Femur (tissue), 1 donor: ENCODE measurements at regions not wholly inside any gene's neighbourhood (a gene's known extent, or its start where the extent isn't known, plus 50 kb on each side); places are given as distances from the start of the nearest gene placed in this dataset.
"Not testable (repeated sequence)": the region's sequence is repeated elsewhere in the genome, so short reads cannot be mapped to it uniquely, and the experiment has no call there.

Source experiments
- DNase-seq: peaks from one replicate; pipeline ENCODE4 v3.0.0-alpha.2; 2017

DNA sequence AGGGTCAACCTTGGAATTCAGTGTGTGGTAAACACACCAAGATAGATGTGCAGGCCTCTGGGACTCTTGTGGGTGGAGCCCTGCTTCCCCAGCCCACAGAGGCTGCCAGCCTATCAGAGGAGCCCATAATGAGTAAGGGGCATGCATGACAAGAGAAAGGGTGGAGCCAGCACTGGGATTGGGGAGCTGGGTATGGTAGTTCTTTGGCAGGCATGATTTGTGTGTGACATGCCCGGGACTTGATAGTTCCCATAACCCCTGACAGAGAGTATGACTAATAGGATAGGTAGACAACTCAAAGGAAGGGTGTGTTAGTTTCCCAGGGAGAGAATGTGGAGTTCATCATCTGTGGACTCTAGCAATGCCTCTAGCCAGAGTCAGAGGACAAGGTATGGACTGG lies 143.0 kb downstream of the EMP1 start:
- no peak for DNase-seq

DNA sequence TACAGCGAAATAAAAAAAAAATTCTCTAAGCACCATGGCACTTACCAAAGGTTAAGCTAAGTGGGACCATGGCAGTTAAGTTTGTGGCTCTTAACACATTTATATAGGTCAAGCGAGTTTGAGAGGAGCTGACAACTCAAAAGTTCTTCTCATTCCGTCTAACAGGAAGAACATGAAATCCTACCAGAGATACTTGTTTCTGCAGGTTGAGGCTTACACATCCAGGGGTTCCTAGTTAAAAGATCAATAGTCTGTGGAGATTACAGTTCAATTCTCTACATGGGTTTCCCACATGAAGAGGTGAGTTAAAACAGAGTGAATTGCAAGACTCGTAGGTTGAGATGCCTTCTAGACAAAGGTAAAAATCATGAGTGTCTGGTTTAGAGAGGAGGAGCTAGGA lies 142.6 kb downstream of the EMP1 start:
- DNase-seq: no peak

DNA sequence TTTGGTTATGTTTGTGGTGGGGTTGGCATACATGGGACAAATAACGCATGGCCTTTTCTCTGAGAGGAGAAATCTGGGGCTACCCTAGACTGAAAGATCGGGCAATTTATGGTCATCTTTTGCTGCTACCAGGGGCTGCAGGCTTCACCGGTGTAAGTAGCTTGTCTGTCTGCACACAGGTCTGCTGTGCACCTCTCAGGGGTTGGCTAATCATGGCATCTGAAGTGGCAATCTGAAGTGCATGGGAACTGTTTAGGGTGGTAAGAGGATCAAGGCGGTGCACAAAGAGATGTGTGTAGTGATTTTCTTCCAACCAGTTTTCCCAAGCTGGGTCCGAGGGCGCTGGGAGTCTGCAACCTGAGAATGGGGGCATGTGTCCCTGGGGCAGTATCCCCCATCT lies 141.3 kb downstream of the EMP1 start:
- no peak for DNase-seq

DNA sequence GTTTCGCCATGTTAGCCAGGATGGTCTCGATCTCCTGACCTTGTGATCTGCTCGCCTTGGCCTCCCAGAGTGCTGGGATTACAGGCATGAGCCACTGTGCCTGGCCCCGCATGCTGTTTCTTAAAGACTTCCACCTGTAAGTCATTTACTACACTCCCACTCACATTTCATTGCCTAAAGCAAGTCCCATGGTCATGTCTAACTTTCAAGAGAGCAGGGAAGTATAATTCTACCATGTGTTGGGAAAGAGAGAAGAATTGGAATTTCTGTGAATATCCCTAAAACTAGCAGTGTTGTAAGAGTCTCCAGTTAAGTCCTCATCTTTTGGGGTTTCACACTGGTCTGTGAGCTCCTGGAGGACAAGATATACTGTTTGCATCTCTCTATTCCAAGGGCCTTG lies 139.7 kb downstream of the EMP1 start:
- DNase-seq: no peak

DNA sequence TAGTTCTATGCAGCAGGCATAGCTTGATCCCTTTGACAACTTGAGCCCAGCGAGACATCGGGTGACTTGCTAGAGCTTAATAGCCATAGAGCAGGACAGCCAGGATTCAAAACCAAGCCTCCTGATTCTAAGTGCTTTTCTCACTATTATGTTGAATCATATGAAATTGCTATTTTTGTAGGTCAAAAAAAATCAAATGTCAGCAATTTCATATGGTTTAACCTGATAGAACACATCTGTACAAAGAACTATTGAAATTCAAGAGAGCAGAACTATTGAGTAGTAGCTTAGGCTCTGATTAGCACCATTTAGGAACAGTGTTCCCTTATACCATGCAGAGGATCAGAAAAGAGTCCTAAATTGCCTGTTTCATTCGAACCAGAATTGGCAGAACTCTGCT lies 132.0 kb downstream of the EMP1 start:
- no peak for DNase-seq

DNA sequence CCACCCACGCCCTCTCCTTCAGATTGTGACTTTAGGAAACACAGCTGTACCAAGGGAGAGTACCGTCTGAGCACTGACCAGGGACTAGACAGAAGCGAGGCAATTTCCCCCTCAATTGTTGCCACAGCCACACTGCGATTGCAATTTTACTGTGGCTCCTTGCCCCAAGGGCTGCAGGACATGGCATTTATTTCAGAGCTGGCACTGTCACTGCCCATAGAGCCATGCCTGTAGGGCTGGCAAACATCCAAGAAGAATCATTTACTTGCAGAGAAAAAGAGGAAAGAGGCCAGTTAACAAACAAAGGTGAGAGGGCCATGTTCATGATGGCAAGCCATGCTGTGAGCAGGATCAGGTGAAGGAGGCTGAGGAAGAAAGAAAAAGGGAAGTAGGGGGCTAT lies 129.6 kb downstream of the EMP1 start:
- no peak for DNase-seq

DNA sequence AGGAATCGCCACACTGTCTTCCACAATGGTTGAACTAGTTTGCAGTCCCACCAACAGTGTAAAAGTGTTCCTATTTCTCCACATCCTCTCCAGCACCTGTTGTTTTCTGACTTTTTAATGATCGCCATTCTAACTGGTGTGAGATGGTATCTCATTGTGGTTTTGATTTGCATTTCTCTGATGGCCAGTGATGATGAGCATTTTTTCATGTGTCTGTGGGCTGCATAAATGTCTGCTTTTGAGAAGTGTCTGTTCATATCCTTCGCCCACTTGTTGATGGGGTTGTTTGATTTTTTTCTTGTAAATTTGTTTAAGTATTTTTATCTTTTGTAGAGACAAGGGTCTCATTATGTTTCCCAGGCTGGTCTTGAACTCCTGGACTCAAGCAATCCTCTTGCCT lies 128.5 kb downstream of the EMP1 start:
- DNase-seq: not testable (repeated sequence)

DNA sequence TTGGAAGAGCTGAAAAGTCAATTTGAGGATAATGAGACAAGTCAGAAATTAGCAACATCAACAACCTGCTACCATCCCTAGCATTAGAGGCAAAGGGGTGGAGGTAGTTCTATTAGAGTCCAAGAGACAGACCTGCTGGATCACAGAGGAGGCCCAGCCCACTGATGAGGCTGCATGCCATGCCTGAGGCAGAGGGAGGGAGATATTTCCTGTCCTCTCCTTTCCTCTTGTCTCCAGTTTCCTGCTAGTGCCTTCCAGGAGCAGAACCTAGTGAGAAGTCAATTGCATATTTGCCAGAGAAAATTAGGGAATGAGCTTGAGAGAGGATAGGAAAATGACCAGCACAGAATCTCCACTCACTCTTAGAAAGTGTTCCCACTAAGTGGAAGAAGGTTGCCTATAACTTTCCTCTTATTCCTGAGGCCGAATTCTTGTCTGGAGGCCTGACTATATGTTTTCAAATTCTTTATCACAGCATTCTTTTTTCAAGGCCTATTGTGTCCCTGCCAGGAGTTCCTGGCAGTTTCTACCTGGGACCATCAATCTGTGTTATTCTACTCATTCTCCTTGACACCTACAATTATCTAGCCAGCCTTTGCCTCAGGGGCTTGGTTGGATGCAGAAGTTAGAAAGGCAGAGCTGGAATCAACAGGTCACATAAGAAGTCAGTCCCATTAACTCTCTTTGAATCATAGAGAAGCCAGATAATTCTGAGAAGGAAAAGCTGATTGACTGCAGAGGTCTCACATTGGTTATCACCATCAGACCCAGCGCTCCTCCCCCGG lies 121.9 kb downstream of the EMP1 start:
- DNase-seq: no peak

DNA sequence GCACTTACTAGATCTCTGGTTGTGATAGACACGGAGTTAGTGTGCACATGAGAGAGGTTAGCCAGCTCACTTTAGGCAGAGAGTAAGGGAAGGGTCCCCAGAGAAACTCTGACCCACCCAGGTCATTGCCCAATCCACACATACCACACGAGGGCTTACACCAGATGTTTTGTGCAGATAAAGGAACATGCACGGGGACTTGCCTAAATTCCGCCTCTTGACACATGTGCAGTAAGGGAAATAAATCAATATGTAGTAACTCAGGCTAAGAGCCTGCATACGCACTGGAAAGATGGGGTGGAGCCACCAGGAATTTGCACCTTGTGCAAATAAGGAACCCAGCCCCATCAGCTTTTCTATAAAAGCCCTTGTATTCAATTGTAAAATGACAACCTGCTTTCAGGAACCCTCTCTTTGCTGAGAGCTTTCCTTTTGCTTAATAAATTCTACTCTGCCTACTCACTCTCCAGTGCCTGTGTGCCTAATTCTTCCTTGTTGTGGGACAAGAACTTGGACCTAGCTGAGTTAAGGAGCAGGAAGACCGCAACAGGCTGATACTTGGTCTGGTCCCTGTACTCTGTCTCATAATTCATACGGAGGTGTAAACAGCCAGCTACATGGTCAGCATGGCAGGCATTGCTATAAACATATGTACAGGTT lies 120.2 kb downstream of the EMP1 start:
- no peak for DNase-seq

DNA sequence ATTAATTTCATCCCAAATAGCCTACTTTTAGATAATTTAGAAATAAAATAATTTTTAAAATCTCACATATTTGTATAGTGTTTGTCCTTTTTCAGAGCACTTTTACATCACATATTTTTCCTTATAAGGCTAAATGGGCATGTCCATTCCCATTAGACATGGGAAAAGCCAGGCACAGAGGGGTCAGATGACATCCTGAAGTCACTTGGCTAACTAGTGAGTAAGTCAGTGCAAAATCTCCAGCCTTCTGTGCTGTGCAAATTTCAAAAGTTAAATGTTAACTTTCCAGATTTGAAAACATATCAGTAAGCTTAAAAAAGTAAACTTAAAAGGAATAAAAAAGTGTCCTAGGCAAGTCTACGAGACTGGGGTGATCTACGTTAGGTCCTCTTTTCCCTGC lies 117.4 kb downstream of the EMP1 start:
- DNase-seq: no peak

DNA sequence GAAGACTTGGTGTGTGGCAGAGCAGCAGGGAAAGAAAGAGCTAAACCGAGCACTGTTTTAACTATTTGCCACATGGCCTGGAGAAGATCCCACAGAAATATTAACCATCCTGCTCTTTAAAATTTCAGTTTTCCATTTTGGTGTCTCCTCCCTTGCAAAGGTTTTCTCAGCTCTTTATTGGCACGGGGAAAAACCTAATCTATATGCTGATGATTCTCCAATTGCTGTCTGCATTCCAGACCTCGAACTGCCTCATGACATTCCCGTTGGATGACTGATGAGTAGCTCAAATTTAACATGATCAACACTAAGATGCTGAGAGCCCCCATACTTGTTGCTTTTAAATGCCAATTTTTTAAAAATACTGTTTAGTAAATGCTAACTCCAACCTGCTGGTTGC lies 115.0 kb downstream of the EMP1 start:
- DNase-seq: no peak

DNA sequence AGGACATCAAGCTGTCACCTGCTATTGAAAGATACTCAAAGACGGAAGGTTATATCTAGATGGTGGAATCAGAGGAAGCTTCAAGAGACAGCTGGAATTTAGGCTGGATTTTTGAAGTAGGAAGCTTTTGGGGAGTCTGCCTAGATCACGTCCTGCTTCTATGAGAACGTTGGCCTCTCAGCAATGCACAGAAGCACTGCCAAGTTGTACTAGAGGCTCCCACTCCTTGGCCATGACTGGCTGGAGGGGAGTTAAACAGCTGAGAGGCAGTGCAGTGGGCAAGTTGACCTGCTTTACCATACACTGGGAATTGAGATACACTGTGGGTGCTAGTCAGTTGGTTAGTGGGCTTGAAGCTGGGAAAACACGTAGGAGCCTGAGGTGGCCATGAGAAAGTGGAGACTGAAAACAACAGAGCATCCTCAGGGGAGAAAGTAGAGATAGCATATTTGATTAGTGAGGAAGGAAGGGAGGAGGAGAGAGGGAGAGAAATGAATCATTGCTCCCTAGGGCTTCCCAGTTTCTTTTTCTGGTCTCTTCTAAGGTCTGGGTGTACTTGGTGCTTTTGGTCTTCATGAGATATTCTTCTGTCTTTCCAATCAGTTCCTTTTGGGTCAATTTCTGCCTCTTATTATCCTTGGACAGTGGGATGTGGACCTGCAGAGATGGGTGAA lies 110.8 kb downstream of the EMP1 start:
- DNase-seq: no peak

DNA sequence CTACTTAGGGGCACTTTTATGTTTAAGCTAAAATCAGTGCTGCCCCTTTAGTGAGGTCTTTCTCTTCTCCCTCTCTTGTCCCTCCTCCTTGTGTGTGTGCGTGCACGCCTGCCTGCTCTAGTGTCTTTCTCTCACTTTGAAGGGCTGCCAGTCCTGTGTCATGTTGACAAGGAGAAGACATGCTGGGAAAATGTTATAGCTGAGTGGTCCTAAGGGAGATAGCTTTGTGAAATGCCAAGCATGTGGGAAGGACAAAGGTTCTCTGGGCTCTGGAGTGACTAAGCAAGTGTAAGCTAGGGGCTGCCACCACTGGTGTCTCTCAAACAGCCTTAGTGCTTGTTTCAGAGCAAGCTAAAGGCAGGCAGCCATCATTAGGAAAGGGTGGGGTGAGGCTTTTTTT lies 108.4 kb downstream of the EMP1 start:
- DNase-seq: no peak

DNA sequence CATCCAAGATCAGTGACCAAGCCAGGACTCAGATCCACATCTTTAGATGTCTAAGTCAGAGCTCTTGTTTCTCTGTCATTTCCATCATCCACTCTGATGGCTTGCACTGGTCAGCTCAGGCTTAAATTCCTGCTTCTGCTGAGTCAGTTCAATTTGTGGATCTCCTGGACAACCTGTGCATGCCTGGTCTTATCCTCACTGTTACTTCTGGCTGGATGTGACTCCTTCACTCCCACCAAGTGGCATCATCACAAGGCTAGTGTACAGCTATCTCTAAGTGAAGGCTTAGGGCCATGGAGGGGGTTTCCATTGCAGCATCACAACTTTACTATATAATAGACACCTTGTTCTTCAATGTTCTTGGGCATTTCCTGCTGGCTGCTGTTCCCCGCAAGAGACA lies 102.9 kb downstream of the EMP1 start:
- no peak for DNase-seq

DNA sequence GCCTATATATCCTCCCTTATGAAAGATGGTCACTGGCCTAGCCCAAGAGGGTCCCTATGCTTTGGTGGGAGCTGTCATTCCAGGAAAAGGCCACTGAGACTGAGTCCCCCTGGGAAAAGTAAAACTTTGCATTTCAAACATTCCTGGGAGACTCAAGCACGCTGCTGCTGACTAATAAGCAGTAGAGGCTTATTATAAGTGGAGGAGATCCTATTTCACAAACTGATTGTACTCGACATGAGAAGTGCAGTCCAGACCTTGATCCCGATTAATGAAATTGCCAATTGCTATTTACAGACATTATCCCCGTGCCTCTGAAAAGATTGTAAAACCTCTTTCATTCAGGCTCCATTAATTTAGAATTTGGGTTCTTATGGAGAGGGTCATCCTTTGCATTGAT lies 96.6 kb downstream of the EMP1 start:
- DNase-seq: no peak

DNA sequence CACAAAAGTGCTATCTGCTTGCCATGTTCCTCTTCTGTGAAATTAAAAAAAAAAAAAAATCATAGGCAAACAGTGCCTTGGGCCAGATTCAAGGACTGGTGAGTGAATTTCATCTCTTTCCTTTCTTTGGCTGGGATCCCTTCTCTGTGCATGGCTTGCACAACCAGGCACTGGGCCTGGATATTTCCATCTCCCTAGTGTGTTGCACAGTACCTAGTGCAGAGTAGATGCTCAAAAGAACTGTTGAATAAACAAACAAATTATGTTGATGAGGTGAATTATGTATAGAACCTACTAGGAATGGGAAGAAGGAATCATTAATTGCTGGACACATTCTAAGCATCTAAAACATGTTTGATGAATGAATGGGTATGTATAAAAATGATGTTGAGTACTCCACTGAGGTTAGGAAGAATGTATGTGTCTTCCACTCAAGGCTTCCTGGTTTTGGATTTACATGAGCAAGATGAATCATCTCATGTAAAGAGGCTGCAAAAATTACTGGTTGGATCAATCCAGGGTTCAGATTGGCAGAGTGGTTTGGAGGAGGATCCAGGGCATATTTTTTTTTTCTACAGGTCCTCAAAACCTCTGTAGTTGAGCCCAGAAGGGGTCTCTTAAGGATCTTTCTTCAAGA lies 93.2 kb downstream of the EMP1 start:
- no peak for DNase-seq

DNA sequence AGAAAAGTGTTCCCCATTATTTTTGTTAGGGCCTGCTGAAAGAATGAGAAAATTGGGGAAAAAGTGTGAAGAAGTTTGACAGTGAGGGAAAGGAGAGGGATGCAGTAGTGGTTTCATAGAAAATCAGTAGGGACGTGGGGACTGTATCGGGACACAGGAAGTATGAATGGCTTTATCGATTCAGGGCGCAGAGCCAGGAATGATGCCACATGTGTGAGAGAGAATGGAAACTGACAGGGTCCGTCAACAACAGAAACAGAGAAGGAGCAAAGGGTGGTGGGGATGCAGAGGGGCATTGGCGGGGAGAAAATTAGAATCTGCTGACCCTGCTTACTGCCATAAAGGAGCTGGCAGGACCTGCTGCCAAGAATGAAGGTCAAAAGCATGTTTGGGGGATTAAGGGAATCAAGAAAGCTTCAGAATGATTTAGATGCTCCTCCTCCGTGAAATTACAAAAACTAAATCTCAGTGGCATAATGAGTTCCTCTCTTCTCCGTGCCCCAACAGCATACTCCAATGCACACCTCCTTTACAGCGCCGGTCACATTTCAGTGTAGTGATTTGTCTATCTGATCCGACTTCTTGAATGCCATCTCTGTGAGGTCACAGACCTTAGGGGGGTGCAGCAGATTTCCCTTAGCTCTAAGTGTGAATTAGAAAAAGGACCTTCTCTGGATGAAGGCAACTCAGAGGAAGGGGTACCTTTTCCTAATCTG lies 92.6 kb downstream of the EMP1 start:
- no peak for DNase-seq

DNA sequence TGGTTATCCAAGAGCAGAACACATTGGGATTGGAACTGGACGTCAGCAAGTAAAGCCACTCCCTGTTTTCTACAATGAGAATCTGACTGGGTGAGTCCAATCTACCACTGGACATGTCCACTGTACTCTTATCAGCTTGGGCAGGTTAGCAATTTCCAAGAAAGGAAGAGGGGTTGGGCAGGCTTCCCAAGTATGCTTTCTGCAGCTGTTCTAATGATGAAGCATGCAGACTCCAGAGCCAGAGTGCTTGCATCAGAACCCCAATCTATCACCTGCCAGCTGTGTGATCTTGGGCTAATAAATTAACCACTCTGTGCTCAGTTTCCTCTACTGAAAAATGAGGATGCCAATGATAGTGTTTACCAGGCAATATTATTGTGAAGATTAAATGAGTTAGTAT lies 92.0 kb downstream of the EMP1 start:
- no peak for DNase-seq

DNA sequence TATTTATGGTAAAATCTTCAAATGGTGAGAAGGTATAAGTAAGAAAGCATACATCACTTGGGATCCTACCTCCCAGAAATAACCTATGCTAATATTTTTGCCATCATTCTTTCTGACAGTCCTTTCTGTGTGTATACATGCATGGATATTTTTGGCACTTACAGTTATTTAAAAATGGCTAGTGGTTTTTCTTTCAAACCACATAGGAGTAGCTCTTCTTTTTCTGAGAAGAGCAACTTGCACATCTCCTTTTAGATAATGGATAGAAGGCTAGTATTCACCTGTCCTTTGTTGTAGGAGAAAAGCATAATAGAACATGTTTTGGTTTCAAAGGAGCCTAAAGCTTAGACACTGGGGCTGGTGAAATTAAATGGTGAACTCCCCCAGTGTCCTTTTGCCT lies 87.3 kb downstream of the EMP1 start:
- no peak for DNase-seq

DNA sequence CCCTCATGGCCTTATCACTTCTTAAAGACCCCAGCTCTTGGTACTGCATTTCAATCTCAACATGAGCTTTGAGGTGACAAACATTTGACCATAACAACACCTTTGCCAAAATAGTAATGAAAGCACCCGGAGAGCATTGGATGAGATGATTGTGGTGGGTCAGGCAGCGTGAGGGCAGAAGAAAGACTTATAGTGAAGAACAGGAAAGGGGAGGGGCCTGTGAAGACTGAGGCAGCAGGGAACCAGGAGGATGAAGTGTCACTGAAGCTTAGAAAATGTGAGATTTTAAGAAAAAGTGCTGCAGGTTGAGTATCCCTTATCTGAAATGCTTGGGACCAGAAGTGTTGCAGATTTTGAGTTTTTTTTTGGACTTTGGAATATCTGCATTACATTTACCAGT lies 86.3 kb downstream of the EMP1 start:
- DNase-seq: no peak

DNA sequence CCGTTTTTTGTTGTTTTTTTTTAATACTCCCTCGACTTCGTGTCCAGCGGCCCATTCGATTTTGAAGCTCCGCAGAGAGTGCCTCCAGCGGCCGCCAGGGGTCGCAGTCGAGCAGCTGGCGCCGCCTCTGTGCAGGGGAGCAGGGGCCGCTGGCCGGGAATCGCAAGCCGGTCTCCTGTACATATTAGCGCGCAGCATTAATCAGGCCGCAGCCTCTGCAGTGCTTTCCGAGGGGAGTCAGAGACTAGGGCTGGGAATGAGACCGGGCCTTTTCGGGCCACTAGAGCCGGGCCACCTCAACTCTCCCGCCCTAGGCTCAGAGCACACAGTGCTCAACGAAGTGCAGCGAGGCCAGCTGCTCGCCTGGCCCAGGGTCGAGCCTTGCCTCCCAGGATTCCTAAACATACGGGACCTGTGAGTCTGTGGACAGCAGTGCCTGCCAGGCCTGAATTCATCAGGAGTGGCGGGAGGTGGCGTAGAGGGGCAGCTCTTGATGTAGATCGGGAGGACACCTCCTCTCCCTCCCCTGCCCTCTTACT lies 81.8 kb downstream of the EMP1 start:
- peak; percentile 88 for DNase-seq

DNA sequence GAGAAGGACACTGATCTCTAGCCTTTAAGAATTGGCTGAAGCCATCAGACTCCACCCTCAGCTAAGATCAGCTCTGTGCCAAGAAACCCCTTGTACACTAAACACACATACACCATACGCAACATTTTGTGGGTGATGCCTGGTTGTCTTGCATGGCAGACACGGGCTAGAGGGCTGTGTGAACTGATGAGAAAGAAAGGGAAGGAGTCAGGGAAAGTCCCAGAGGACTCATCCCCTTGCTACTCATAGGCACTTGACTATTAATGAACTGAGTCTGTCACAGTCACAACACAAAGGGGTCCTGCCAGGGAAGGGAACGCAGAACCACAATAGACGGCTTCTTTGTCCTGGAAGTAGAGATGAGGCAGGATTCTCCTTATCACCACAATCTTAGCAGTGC lies 80.8 kb downstream of the EMP1 start:
- no peak for DNase-seq
